AG04450 (cell line): ENCODE measurements at regions not wholly inside any gene's neighbourhood (a gene's known extent, or its start where the extent isn't known, plus 50 kb on each side); places are given as distances from the start of the nearest gene placed in this dataset.

Experiments used
- CTCF ChIA-PET: fragments of 300-600, 350-600 bp; formaldehyde crosslinking; extraction: SDS; loops from one replicate; lab custom pipeline; 2022; ENCODE audit warnings: antibody characterized with exemption, inconsistent platforms; lab: Charles Lee
- POLR2A ChIA-PET: fragments of 350-600 bp; formaldehyde crosslinking; extraction: SDS; loops from one replicate; lab custom pipeline; 2021; ENCODE audit warnings: antibody characterized with exemption, inconsistent platforms; lab: Yijun Ruan, JAX
- DNase-seq: peaks from one replicate; pipeline ENCODE4 v3.0.0-alpha.2; 2011; ENCODE audit warnings: low read depth, low spot score
- H3K27ac ChIP-seq: one replicate; pipeline ENCODE4 v1.5.1; 2012; ENCODE audit warnings: low read depth, low read length, control low read depth
- H3K27me3 ChIP-seq: one replicate; pipeline ENCODE4 v1.6.0; 2012; ENCODE audit warnings: low read length; ENCODE audit not compliant: control insufficient read depth, insufficient read depth
- H3K4me3 ChIP-seq: 2 replicates; pipeline ENCODE4 v1.5.1; 2011; ENCODE audit warnings: mild to moderate bottlenecking, low read depth, low read length, control low read depth
- H3K9me3 ChIP-seq: 2 replicates; pipeline ENCODE4 v1.5.1; 2012; ENCODE audit warnings: low read length; ENCODE audit not compliant: control insufficient read depth, insufficient read depth
- TF ChIP-seq, protein P1 (sequence below): IDR thresholded peaks from 2 replicates; pipeline ENCODE4 v1.5.1; 2011; ENCODE audit warnings: low read depth, low read length, control low read depth, inconsistent platforms

DNA sequence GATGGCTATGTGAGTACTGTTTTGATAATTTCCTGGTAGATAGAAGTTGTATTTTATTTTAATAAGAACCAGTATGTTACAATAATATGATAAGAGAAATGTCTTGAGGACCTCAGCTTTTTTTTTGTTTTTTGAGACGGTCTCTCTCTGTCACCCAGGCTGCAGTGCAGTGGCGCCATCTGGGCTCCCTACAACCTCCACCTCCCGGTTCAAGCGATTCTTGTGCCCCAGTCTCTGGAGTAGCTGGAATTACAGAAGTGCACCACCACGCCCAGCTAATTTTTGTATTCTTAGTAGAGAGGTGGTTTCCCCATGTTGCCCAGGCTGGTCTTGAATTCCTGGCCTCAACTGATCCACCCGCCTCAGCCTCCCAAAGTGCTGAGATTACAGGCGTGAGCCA lies 968.1 kb upstream of the ADGRL4 start:
- no peak for DNase-seq
- H3K4me3 ChIP-seq, result no peak overlapping the region
- CTCF ChIA-PET, result no interaction called here
- H3K27me3 ChIP-seq, result no peaks in the 10 kb centered on the region
- POLR2A ChIA-PET, result no interaction called here
- no peaks in the 10 kb centered on the region for H3K9me3 ChIP-seq
- TF ChIP-seq, protein P1, sequence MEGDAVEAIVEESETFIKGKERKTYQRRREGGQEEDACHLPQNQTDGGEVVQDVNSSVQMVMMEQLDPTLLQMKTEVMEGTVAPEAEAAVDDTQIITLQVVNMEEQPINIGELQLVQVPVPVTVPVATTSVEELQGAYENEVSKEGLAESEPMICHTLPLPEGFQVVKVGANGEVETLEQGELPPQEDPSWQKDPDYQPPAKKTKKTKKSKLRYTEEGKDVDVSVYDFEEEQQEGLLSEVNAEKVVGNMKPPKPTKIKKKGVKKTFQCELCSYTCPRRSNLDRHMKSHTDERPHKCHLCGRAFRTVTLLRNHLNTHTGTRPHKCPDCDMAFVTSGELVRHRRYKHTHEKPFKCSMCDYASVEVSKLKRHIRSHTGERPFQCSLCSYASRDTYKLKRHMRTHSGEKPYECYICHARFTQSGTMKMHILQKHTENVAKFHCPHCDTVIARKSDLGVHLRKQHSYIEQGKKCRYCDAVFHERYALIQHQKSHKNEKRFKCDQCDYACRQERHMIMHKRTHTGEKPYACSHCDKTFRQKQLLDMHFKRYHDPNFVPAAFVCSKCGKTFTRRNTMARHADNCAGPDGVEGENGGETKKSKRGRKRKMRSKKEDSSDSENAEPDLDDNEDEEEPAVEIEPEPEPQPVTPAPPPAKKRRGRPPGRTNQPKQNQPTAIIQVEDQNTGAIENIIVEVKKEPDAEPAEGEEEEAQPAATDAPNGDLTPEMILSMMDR, result no peak
- no peak overlapping the region for H3K27ac ChIP-seq

DNA sequence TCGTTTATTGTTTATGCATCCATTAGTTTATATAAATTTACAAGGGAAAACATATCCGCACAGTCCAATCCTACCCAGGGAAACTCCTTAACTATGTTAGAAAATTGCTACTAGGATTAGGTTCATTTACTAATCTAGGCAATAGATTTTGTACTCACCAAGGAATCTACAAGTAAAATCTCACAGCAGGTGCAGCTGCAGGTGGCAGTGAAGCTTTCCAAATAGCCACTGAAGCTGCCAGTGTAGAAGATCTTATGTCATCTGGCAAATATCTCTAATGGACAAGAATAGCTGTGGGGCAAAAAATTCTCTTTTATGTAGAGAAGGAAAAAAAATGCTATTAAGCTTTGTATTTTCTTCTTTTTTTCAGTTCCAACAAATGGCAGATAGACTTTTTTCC lies 963.4 kb upstream of the ADGRL4 start:
- DNase-seq, result no peak
- ChIA-PET POLR2A (no interaction called here), CTCF (no interaction called here)
- no peaks in the 10 kb centered on the region for H3K9me3 ChIP-seq
- H3K4me3 ChIP-seq, result no peak overlapping the region
- no peak overlapping the region for H3K27ac ChIP-seq
- H3K27me3 ChIP-seq, result no peaks in the 10 kb centered on the region
- TF ChIP-seq, protein P1, result no peak

DNA sequence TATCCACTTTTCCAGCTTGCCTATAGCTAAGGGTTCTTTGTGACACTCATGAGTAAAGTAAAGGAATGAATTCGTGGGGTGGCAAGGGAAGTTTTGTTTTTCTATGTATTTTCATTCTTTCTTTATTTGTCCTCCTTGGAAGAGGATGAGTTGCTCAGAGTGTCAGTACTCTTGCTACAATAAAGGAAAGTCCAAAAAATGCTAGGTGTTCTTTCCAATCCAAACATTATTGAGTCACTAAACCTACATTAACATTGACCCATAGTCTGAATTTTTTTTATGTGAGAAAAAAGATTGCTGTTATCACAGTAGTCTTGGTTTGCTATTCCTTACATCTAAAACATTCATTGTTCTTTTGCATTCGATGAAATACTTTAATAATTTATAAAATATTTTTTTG lies 959.9 kb upstream of the ADGRL4 start:
- no peak for DNase-seq
- no peak overlapping the region for H3K27ac ChIP-seq
- TF ChIP-seq, protein P1, result no peak
- CTCF ChIA-PET, result no interaction called here
- H3K27me3 ChIP-seq, result no peaks in the 10 kb centered on the region
- H3K9me3 ChIP-seq, result no peaks in the 10 kb centered on the region
- H3K4me3 ChIP-seq, result no peak overlapping the region
- POLR2A ChIA-PET, result no interaction called here

DNA sequence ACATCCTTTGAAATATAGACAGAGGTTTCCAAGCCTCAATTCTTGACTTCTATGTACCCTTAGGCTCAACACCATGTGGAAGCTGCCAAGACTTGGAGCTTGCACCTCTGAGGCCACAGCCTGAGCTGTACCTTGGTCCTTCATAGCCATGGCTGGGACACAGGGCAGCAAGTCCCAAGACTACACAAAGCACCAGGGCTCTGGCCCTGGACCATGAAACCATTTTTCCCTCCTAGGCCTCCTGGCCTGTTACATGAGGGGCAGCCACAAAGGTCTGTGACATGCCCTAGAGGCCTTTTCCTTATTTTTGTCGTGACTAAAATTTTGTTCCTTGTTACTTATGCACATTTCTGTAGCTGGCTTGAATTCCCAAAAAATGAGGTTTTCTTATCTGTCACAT lies 953.1 kb upstream of the ADGRL4 start:
- CTCF ChIA-PET, result no interaction called here
- peaks cover 5% of the 10 kb centered on the region; the same call in 1 of the 2 replicates for H3K9me3 ChIP-seq
- POLR2A ChIA-PET, result no interaction called here
- H3K4me3 ChIP-seq, result no peak overlapping the region
- no peak overlapping the region for H3K27ac ChIP-seq
- no peaks in the 10 kb centered on the region for H3K27me3 ChIP-seq
- DNase-seq, result no peak
- TF ChIP-seq, protein P1, result no peak

DNA sequence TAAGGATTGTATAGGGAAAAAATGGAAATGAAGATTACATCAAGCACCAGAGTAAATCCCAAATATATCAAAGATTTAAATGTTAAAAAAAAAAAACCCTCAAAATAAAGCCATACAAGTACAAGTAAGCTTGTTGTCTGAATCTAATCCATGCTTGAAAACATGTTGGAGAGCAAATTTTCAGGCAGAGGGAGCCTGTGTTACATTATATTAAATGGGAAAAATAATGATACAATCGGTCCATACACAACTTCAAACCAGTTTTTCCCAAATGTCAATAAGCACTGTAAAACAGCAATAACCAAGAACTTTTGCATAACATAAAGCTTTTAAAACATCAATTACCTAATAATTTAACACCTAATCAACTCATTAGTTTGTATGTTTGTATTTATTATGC lies 949.4 kb upstream of the ADGRL4 start:
- ChIA-PET CTCF (no interaction called here), POLR2A (no interaction called here)
- no peak overlapping the region for H3K27ac ChIP-seq
- no peak overlapping the region for H3K4me3 ChIP-seq
- H3K27me3 ChIP-seq, result no peaks in the 10 kb centered on the region
- TF ChIP-seq, protein P1, result no peak
- H3K9me3 ChIP-seq, result peaks cover 5% of the 10 kb centered on the region; the same call in 1 of the 2 replicates
- no peak for DNase-seq
